VCaP (cell line): ENCODE measurements at regions not wholly inside any gene's neighbourhood (a gene's known extent, or its start where the extent isn't known, plus 50 kb on each side); places are given as distances from the start of the nearest gene placed in this dataset.

ENCODE experiments used
- H3K27ac ChIP-seq: fragments of 450-650 bp; 2 replicates; pipeline ENCODE4 v1.5.1; 2017
- TF ChIP-seq, protein P1 (sequence below): fragments of 450-650 bp; conservative IDR thresholded peaks from 2 replicates; pipeline ENCODE4 v1.5.1; 2017; ENCODE audit warnings: mild to moderate bottlenecking, moderate library complexity

DNA sequence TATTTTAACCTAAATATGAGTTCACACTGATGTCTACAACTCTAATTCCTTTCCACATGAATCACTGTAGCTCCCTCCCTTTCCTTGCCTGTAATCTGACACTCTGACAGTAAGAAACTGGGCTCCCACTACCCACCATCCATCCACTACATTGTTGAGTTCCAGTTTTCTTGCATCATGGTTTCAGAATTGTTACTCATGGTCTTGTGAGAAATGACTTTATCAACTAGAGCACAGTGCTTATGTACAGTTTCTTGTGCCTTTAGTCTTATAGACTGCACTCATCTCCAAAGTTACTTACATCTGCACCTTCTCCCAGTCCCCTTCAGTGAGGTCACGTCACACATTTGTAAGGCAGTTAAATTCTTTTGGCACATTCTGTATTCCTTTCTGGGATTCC lies 78.6 kb downstream of the RTL6 start:
- TF ChIP-seq, protein P1, sequence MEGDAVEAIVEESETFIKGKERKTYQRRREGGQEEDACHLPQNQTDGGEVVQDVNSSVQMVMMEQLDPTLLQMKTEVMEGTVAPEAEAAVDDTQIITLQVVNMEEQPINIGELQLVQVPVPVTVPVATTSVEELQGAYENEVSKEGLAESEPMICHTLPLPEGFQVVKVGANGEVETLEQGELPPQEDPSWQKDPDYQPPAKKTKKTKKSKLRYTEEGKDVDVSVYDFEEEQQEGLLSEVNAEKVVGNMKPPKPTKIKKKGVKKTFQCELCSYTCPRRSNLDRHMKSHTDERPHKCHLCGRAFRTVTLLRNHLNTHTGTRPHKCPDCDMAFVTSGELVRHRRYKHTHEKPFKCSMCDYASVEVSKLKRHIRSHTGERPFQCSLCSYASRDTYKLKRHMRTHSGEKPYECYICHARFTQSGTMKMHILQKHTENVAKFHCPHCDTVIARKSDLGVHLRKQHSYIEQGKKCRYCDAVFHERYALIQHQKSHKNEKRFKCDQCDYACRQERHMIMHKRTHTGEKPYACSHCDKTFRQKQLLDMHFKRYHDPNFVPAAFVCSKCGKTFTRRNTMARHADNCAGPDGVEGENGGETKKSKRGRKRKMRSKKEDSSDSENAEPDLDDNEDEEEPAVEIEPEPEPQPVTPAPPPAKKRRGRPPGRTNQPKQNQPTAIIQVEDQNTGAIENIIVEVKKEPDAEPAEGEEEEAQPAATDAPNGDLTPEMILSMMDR: no peak
- no peak overlapping the region for H3K27ac ChIP-seq

DNA sequence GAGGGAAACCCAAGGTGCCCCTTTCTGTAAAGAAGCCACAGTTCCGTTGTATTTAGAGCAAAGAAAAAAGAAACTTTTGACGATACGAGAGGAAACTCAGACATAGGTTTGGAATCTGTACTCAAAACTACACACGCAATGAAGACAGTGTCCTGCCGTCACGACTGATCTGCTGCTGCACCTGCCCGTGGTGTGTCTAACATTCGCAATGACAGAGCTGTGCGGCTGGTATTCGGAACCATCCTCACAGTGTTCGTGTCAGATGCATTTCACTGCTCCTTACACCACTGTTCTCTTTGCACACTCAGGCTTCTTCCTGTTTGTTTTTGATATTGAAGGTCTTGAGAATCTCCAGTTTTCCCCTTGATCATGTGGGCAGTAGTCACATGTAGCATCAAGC lies 84.8 kb downstream of the RTL6 start:
- TF ChIP-seq, protein P1: no peak
- no peak overlapping the region for H3K27ac ChIP-seq

DNA sequence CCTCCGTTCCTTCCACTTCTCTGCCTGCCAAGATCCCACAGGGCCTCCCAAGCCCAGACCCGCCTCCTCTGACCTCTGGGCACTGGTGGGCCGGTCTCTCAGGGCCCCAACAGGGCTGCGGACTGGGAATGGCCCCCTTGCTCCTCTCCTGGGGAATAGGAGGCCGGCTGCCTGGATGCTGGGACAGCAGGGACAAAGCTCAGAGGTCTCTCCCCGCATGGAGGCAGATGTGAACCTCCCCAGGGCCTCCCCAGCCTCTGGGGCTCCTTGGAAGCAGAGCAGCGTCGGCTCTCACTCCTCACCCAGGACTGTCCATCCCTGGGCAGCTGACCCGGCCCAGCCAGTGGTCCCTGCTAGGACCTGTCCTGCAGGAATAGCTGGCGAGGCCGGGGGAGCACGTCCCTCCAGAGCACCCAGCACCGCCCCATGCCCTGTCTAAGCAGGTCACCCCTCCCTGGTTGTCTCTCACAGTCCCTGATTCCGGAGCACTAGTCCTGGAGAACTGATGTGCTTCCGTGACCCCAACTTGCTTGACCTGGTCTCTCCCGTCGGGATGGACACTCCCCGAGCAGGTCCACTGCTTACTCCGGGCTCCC lies 85.8 kb downstream of the RTL6 start:
- H3K27ac ChIP-seq: no peak overlapping the region
- TF ChIP-seq, protein P1: no peak

DNA sequence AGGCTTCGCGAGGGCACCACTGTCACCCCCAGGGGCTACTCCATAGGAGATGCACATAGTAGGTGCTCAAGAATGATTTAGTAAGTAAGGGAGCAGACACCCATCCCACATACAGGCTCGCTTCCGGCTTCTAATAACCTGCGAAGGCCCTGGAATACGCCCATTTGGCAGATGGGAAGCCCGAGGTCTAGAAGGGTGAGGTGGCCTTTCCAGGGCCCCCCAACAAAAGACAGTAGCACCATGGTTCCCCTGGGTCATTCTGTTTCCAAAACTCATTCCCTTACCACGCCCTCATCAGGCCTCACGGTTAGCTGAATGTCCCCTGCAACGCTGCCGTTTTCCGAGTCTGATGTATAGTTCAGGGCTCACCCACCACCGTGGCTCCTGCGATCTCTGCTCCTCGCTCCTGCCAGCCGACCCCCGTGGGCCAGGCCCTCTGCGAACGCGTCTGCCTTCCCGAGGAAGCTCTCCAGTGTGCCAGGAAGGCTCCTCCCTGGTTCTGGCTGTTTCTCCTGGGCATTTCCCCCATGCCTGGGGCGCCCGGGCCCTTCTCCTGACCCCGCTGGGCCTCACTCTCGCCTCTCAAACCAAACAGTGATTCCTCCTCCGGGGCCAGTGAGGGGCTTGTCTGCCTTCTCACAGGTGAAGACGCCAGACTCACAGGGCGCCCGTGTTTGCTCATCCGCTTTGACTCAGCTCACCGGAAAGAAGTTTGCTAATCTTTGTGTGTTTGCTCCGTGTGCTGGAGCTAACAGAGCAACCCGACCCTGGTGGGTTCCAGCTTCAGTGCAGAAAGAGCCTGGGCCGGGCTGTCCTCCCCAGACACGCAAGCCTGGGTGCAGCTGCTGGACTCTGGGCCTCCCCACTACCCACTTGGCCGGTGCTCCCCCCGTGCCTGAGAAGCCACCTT lies 86.6 kb downstream of the RTL6 start:
- TF ChIP-seq, protein P1: no peak
- no peak overlapping the region for H3K27ac ChIP-seq

DNA sequence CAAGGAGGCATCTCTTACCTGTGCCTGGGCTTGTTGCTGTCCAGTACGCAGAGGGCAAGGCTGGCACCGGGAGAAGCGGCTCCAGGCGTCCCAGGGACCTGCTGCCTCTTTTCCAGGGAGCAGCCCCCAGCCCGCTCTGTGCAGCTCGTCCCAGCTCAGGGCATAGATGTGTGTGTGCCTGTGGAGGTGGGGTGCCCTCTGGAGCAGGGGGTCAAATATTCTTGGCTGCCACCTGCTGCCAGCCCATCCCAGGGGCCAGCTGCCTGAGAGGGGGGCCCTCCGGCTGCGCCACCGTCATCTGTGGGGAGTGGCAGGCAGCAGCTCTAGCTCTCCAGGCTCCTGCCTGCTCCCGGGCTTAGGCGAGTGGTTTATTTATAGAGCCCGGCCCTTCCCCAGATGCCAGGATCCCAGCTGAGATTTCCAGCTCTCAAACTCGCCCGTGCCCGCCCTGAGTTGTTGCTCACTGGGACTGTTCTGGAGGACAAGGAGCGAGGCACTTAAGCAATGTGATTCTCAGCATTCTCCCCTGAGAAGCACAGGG lies 87.5 kb downstream of the RTL6 start:
- TF ChIP-seq, protein P1: no peak

DNA sequence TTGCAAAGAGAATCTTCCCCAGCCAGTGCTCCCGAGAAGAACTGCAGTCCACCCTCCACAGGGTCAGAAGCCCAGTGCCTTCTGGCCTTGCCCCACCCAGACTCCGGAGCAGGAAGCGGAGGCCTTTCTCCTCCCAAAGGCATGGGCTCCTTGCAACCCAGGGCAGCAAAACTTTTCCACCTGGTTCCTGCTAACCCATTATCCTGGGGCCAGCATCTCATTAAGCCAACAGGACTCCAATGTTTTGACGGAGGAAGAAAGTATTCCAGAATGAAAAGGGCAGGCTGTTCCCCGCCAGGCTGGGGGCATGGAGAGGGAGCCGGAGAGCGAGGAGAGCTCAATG lies 88.1 kb downstream of the RTL6 start:
- TF ChIP-seq, protein P1: no peak
- H3K27ac ChIP-seq: no peak overlapping the region

More for the DNA sequence above, 87.5 kb downstream of the RTL6 start:
- no peak overlapping the region for H3K27ac ChIP-seq

DNA sequence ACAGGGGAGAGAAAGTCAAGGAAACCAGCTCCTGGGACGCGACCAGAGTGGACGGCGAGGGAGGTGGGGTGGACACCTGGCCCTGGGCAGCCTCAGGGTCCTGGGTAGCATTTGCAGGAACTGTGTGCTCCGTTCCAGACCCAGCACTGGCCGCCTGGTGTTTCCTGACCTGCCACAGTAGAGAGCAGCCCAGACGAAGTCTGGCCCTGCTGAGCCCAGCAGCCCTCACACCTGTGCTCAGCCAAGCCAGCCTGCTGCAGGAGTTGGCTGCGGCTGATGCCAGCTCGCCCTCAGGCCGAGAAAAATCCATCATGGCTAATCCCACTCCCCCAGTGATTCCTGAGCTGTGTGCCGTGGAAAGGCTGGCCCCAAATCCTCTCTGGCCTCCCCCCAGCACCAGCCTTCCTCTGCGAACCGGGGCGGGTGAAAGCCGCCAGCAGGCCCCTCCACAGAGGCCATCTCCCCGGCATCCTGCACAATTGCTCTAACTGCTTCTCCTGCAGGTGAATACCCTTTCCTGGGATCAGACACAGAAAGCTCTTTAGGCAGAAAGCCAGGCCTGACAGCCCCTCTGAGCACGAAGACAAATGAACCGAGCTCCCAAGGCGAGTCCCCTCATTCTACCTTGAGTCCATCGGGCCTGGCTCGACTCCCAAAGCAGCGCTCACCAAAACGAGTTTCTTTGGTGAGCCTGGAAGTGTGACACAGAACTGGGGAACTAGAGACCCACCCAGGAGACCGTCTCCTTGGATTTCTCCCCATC lies 88.6 kb downstream of the RTL6 start:
- TF ChIP-seq, protein P1: no peak
- H3K27ac ChIP-seq: no peak overlapping the region
